GM18873 (cell line): ENCODE measurements at regions not wholly inside any gene's neighbourhood (a gene's known extent, or its start where the extent isn't known, plus 50 kb on each side); places are given as distances from the start of the nearest gene placed in this dataset.

Experiments used
- ATAC-seq: cut with Tn5 transposase; IDR thresholded peaks from one replicate; pipeline ENCODE4 v1.9.1; 2021; ENCODE audit warnings: mild to moderate bottlenecking, moderate library complexity, moderate number of reproducible peaks; ENCODE audit not compliant: unreplicated experiment, low FRiP score

- no peak for ATAC-seq
These were observed 99.7 kb upstream of the WLS start for GRCh38 chr1:68332041-68332440.

DNA sequence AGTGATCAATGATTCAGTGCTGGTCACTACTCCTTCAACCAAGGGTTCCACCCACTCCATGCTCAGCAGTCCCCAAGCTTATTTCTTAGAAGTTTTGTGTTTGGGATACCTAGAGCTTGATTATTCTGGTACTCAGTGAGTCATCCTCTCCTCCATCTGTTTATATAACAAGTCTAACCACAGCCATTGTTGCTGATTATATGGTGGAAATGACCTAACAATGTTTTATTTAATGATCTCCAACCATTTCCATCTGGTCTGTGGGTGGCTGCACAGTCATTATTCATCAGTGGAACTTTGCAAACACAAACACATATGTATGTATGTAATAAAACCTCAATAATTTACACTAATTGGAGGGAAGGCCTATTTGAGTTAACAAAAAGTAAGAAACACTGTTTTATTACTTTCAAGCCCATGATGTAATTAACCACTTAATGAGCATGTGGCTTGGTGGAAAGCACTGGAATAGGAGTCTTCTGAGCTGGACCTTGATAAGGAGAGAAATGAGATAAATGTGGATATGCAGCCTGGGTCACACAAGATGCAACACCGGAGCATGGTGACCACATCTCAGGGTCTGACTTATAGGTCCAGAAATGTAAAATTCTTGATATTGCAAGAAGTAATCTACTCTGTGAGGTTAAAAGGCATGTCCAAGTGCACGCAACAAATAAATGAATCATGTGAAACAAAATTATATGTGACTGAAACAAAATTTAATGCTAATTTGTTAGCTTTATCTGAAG lies 99.0 kb upstream of the WLS start:
- ATAC-seq, result no peak

DNA sequence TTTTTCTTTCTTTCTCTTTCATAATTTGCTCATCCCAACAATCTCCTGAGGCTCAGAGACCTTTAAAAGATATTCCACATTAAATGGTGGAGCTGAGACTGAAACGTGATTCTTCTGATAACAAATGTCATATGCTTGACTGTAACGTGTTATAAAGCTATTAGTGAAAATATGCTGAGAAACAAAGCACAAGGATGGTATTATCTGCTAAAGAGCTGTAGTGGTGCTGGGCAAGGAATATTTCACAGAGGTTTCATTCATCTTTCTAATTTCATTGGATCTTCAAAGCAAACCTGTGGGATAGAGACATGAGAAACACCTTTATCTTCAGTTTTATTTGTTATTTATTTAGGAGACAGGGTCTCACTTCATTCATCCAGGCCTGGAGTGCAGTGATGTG lies 98.1 kb upstream of the WLS start:
- no peak for ATAC-seq

DNA sequence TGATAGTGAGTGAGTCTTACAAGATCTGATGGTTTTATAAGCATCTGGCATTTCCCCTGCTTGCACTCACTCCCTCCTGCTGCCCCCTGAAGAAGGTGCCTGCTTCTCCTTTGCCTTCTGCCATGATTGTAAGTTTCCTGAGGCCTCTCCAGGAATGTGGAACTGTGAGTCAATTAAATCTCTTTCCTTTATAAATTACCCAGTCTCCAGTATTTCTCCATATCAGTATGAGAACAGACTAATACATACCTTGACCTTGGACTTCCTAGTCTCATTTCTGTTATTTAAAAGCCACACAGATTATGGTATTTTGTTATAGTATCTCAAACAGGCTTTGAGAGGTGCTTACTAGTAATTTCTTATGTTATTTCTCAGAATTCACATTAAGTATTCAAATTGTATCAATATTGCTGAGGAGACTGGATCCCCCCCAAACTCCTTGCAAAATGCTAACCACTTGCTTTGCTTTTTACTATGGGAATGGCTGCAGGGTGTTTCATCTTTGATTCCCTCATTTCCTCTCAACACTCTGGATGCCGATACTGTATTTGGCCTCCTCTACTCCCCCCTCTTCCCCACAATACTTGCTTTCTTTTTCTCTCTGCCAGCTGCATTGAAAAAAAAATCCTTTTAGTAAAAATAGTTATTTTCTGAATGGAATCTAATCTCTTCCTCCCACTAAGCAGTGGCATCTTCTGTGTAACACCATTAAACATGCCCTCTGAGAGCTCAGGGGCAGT lies 96.9 kb upstream of the WLS start:
- ATAC-seq, result no peak

DNA sequence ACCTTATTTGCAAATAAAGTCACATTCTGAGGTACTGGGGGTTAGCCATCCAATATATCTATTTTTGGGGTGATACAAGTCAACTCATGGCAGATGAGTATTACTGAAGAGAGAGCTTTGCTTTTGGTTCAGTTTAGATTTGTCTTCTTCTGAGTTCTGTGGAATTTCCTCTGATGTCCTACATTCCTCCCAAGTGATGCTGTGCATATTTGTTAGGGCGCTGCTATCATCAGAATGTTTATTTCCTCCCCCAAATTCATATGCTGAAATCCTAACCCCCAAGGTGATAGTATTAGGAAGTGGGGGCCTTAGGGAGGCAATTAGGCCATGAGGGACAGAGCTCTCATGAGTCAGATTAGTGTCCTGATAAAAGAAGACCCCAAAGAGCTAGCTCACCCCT lies 96.2 kb upstream of the WLS start:
- no peak for ATAC-seq

DNA sequence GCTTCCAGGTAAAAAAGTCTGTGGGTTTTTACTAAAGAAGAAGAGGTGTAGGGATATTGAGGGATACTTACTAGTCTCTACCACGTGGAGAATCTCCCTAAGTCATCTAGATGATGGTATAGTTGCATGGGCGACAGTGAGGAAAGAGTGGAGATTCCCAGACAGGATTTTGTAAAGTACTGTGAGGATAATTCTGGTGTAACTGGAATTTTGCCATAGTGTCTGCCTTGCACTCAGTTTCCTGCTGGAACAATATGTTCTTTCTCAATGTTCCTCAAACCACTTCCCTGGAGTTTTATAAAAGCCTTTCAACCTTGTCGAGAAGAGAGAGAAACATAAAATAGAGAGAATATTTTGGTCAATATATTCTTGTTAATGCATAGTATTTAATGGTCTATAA lies 95.1 kb upstream of the WLS start:
- no peak for ATAC-seq

GRCh38 chr1:68326481-68326880 lies 94.2 kb upstream of the WLS start:
- ATAC-seq, result no peak

DNA sequence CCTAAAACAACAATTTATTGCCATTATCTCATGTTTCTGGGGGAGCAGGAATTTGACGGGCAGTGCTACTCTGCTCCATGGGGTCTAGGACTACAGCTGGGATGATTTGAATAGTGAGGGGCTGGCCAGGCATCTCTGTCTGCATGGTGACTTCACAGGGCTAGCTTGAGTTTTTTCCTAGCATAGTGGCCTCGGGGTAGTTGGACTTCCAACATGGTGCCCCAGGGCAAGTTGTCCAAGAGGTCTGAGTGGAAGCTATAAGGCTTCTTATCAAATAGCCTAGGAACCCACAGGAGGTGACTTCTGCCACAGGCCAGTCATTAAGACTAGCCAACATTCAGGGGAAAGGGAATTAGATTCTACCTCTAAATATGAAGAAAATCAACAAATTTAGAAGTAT lies 92.0 kb upstream of the WLS start:
- ATAC-seq, result no peak

DNA sequence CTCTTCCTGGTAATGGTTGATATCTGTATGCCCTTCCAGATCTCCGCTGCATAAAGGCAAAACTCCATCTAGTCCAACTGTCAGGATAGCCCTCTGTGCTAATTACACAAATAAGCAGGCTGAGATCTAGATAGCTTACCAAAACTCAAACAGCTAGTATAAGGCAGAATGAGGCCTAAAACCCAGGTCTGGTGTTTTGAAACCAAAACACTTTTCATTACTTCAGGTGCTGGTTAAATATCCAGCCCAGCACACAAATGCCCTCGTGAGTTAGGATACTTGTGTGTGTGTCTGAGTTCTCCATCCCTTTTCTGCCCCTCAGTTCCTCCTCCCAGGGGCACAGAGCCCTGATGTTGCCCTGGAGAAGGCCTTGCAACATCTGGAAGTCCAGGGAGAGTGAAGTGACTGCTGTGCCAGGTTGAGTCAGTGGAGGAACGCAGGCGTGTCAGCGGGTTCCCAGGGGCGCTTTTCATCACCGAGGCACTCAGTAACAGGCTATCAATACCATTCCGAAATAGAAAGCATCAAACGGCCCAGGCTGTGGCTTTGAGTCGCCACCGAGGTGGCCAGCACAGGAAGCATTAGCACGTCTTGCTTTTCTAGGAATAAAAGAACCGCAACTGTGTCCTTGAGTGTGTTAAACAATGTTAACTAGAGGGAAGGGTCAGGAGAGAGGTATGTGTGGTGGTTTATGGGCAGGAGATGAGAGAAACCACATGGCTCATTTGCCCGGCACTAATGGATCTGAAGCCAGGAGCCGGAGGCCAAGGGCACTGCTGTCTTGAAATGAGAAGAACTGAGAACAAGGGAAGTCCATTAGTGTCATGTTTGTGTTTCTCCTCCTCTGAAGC lies 90.7 kb upstream of the WLS start:
- ATAC-seq, result no peak

DNA sequence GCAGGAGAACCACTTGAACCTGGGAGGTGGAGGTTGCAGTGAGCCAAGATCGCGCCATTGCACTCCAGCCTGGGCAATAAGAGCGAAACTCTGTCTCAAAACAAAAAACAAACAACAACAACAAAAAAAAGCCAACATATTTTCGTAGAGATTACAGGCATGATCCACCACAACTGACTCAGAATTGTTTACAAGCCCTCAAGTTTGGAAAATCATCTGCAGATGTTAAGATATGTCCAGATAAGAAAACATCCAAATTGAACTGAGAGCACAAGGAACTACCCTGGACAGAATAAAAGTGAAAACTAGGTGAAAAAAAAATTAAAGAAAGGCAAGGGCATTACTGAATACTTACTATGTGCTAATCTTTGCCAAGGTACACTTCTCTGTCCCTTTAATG lies 89.8 kb upstream of the WLS start:
- ATAC-seq, result no peak

DNA sequence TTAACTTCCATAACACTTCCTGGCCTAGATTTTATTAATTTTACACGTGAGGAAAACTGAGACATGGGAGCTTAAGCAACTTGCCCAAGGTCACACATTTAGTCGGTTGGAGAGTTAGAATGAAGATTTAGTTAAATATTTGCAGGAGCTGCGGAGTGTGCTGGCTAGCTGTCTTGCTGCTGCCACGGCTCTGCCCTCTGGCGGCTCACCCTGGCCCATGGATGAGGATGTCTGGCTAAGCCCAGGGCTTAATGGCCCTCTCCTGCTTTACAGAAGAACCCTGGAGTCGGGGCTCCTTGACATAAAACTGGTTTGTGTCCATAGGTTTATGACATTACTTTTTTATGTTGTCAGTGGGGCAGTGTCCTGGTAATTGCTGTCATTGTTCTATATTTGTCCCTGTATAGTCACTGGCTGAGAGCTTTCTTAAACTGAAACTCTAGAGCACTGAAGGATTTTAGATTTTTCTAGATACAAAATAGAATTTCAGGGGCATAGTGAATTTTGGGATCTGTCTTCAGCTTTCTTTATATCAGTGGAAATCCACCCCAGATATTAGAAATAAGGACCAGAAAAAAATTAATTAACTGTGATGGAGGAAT lies 88.9 kb upstream of the WLS start:
- no peak for ATAC-seq

DNA sequence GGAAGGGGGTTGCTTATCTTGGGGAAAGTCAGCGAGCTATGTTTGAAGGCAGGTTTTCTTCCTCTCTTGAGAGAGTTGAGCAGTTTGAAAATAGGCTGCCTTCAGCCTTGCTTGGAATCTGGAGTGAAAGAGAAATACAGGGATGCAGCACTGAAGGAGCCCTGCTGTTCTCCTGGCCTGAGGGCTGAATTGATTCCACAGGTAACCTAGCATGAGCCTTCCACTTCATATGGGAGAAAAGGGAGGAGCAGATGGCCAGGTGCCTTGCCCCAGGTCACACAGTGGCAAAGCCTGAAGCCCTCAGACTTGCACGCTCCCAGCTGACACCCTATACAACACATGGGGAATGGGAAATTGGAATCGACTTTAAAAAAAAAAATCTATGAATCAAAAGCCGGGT lies 88.0 kb upstream of the WLS start:
- ATAC-seq, result no peak

DNA sequence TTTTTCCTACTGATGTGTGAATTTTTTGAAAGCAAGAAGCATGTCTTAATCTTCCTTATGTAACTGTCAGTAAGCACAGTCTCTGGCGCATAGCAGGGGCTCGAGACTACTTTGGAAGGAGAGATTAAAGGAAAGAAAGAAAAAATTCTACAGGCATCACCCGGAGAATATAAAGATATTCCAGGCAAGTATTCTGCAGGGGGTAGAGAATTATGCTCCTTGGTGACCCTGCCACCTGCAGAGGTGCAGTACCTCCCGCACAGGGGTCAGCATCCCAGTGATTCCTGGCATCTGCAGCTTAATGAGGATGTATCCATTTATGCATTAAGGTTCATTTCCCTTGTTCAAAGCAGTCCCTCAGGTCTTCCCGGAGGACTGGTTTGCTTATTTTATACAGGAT lies 87.6 kb upstream of the WLS start:
- no peak for ATAC-seq

DNA sequence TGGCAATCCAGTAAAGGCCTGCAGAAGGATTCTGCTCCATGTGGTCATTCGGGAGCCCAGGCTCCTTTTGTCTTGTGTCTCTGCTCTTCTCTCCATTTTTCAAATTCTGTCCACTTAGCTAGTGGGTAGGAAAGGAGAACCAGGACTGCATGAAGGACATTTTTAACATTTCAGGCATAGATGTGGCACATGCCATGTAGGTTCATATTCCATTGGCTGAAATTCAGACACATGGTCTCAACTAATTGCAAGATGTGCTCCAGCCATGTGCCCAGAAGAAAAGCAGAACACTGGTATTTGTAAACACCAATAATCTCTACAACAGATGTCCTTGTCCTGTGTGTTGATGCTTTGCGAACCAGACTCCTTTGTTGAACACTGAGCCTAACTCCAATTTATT lies 85.2 kb upstream of the WLS start:
- no peak for ATAC-seq

GRCh38 chr1:68314151-68314780 lies 81.9 kb upstream of the WLS start:
- ATAC-seq, result no peak

- ATAC-seq, result no peak
These were observed 81.4 kb upstream of the WLS start for GRCh38 chr1:68313735-68314134.

DNA sequence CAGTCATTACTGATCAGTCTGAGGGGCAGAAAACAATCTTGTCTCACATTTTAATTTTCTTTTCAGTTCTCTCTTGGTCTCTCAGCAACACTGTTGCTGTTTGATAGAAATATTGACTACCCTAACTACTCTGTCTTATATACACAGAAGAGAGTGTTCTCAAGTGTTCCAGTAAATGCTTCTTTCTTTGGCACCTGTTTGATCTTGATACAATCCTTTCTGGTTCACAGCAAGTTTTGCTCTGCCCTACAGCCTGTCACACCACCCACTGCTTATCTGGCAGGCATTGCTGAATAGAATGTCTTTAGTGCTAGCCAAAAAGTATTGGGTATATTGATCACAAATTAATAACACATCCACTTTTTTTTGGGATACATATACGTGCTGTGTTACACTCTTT lies 75.7 kb upstream of the WLS start:
- ATAC-seq, result no peak

- no peak for ATAC-seq
These were observed 75.1 kb upstream of the WLS start for GRCh38 chr1:68307378-68307787.

- no peak for ATAC-seq
These were observed 69.2 kb upstream of the WLS start for GRCh38 chr1:68301471-68302001.

- ATAC-seq, result no peak
These were observed 62.2 kb upstream of the WLS start for GRCh38 chr1:68294367-68295066.
